ENCODE measurements at regions not wholly inside any gene's neighbourhood (a gene's known extent, or its start where the extent isn't known, plus 50 kb on each side); places are given as distances from the start of the nearest gene placed in this dataset.
A peak's percentile ranks its signal among the peaks of the same experiment; 100 is the strongest.
"Not testable (repeated sequence)": the region's sequence is repeated elsewhere in the genome, so short reads cannot be mapped to it uniquely, and the experiment has no call there.

DNA sequence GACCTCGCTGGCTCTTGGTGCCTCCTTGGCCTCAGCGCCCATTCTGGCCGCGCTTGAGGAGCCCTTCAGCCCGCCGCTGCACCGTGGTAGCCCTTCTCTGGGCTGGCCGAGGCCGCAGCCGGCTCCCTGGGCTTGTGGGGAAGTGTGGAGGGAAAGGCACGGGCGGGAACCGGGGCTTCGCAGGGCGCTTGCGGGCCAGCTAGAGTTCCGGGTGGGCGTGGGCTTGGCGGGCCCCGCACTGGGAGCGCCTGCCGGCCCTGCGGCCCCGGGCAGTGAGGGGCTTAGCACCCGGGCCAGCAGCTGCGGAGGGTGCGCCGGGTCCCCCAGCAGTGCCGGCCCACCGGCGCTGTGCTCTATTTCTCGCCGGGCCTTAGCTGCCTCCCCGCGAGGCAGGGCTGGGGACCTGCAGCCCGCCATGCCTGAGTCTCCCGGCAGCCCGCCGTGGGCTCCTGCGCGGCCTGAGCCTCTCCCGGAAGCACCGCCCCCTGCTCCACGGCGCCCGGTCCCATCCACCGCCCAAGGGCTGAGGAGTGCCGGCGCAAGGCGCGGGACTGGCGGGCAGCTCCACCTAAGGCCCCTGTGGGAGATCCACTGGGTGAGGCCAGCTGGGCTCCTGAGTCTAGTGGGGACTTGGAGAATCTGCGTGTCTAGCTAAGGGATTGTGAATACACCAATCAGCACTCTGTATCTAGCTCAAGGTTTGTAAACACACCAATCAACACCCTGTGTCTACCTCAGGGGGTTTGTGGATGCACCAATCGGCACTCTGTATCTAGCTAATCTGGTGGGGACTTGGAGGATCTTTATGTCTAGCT lies 141.1 kb downstream of the SLCO4C1 start:
- peak in 1 of 2 donors; percentile 74 for DNase-seq (ENCODE audit: low spot score in 2 of 2)
- H3K27me3 ChIP-seq, H3K9me3 ChIP-seq, H3K36me3 ChIP-seq, H3K4me3 ChIP-seq, H3K27ac ChIP-seq, H3K4me1 ChIP-seq: not testable (repeated sequence)
- WGBS = 80% methylated on average over 39 of the region's 54 CpGs

DNA sequence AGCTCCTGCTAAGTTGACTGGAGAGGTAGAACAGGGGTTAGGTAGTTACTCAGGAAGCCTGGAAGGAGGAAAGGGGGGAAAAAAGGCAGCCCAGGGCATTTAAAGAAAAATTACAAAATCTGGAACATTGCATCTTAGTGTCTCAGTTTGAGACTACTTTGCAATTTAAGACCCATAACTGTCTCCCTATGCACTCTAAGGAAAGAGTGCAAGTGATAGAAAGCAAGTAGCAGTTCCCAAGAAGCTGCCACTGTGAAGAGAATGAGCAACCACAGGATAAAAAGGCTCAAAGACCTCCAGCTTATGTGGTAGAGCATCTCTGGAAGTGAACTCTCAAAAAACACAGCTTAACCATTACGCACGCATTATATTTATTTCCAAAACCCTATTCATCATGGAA lies 141.8 kb downstream of the SLCO4C1 start:
- no peak overlapping the region for H3K4me3 ChIP-seq
- no peak for DNase-seq (ENCODE audit: low spot score in 2 of 2)
- 86% methylated on average over 2 of the region's 2 CpGs for WGBS

DNA sequence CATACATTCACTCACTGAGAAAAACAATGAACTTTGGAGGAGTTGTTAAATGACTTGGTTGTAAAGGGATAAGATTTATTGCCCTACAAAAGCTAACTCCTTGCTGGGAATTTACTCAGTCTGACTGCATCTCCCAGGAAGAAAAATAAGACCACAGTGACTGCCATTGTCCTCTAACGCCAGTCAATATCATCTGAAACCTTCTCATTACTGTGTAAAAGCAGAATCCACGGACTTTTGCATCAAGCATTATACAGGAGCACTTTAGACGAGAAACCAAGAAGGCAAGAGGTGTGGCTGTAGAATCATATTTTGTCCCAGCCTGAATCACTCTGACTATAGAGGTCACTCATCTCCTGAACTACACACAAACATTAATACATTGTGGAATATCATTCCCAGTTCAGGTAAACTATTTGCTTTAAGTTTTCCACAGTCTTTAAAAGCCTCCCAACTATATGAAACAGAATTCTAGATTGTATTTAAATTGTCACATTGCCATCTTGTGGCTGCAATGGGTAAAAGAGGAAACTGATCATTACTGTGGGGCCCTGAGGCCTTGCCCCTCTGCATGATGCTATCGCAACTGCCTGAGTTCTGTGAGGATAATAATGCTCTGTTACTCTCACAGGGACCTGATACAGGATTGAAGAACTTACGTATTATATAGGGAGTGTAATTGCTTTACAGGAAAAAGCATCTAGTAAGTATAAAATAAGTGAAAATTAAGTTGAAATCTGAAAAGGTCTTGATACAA lies 142.9 kb downstream of the SLCO4C1 start:
- Histone ChIP-seq H3K4me1 (no peaks in the 10 kb centered on the region), H3K9me3 (no peaks in the 10 kb centered on the region), H3K27me3 (no peaks in the 10 kb centered on the region), H3K36me3 (no peaks in the 10 kb centered on the region), H3K27ac (no peak overlapping the region), H3K4me3 (no peak overlapping the region)
- WGBS = 54% methylated on average over 5 of the region's 5 CpGs
- TF ChIP-seq POLR2A (IDR thresholded peaks at IDR 0.05) (no peak), EP300 (IDR thresholded peaks at IDR 0.05) (no peak), POLR2AphosphoS5 (IDR thresholded peaks at IDR 0.05) (no peak)
- TF ChIP-seq, protein P1, sequence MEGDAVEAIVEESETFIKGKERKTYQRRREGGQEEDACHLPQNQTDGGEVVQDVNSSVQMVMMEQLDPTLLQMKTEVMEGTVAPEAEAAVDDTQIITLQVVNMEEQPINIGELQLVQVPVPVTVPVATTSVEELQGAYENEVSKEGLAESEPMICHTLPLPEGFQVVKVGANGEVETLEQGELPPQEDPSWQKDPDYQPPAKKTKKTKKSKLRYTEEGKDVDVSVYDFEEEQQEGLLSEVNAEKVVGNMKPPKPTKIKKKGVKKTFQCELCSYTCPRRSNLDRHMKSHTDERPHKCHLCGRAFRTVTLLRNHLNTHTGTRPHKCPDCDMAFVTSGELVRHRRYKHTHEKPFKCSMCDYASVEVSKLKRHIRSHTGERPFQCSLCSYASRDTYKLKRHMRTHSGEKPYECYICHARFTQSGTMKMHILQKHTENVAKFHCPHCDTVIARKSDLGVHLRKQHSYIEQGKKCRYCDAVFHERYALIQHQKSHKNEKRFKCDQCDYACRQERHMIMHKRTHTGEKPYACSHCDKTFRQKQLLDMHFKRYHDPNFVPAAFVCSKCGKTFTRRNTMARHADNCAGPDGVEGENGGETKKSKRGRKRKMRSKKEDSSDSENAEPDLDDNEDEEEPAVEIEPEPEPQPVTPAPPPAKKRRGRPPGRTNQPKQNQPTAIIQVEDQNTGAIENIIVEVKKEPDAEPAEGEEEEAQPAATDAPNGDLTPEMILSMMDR (IDR thresholded peaks at IDR 0.05) = no peak
- no peak for DNase-seq (ENCODE audit: low spot score in 2 of 2)

More for the DNA sequence above, 141.8 kb downstream of the SLCO4C1 start:
- Histone ChIP-seq H3K27me3 (no peaks in the 10 kb centered on the region), H3K9me3 (peaks cover under 1% of the 10 kb centered on the region), H3K4me1 (no peaks in the 10 kb centered on the region), H3K36me3 (no peaks in the 10 kb centered on the region), H3K27ac (no peak overlapping the region)
- no peak for TF ChIP-seq POLR2AphosphoS5 (IDR thresholded peaks at IDR 0.05)
- no peak for TF ChIP-seq EP300 (IDR thresholded peaks at IDR 0.05)
- TF ChIP-seq, protein P1 (IDR thresholded peaks at IDR 0.05) = no peak
- no peak for TF ChIP-seq POLR2A (IDR thresholded peaks at IDR 0.05)

DNA sequence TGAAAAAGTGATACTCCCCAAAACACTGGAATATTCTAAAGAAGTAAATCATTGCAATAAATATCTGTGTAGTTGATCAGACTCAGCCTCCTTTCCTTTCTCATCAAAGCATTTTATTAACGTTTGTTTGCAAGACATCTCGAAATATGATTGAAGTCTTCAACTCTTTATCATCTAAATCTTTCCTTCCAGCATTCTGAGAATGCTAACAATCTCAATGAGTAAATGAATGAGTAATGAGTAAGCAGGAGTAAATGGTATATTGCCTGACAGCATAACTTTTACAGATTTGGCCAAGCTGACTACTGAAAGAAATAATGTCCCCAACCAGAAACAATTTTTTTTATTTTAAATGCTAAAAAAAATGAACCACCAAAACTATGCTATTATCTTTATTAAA lies 157.1 kb downstream of the SLCO4C1 start:
- no peak for TF ChIP-seq POLR2A (IDR thresholded peaks at IDR 0.05)
- no peak for TF ChIP-seq POLR2AphosphoS5 (IDR thresholded peaks at IDR 0.05)
- TF ChIP-seq, protein P1 (IDR thresholded peaks at IDR 0.05) = no peak
- TF ChIP-seq EP300 (IDR thresholded peaks at IDR 0.05) = no peak
- Histone ChIP-seq H3K4me1 (no peaks in the 10 kb centered on the region), H3K4me3 (no peak overlapping the region), H3K27ac (no peak overlapping the region), H3K9me3 (no peaks in the 10 kb centered on the region), H3K27me3 (no peaks in the 10 kb centered on the region), H3K36me3 (no peaks in the 10 kb centered on the region)
- DNase-seq (ENCODE audit: low spot score in 2 of 2) = no peak
- 44% methylated on average over 2 of the region's 2 CpGs for WGBS

DNA sequence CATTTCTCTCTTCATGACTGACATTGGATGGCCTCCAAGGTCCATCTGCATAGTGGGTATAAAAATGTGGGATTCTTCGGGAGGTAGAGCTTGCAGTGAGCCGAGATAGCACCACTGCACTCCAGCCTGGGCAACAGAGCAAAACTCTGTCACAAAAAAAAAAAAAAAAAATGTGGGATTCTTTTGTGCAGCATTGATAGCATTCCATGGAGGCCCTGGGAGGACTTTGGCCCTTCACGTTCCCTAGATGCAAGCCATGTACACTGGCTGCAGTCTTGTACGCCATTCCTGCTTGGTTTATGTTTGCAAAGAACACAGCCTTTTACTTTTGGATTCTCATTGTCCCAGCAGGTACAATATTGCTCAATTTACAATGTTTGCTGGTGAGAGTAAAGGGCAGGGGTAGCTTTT lies 157.8 kb downstream of the SLCO4C1 start:
- TF ChIP-seq POLR2A (IDR thresholded peaks at IDR 0.05) = no peak
- TF ChIP-seq, protein P1 (IDR thresholded peaks at IDR 0.05) = no peak
- no peak for TF ChIP-seq EP300 (IDR thresholded peaks at IDR 0.05)
- no peak for TF ChIP-seq POLR2AphosphoS5 (IDR thresholded peaks at IDR 0.05)
- no peaks in the 10 kb centered on the region for H3K9me3 ChIP-seq
- WGBS = 81% methylated on average over 4 of the region's 4 CpGs
- DNase-seq (ENCODE audit: low spot score in 2 of 2) = no peak
- no peaks in the 10 kb centered on the region for H3K36me3 ChIP-seq
- H3K4me3 ChIP-seq = no peak overlapping the region
- no peaks in the 10 kb centered on the region for H3K4me1 ChIP-seq
- H3K27me3 ChIP-seq = no peaks in the 10 kb centered on the region
- no peak overlapping the region for H3K27ac ChIP-seq

Measured in suprapubic skin (tissue), 4 donors.